ENCODE measurements at regions not wholly inside any gene's neighbourhood (a gene's known extent, or its start where the extent isn't known, plus 50 kb on each side); places are given as distances from the start of the nearest gene placed in this dataset.

- no peaks in the 10 kb centered on the region for H3K9me3 Mint-ChIP-seq
- no peaks in the 10 kb centered on the region for H3K27me3 Mint-ChIP-seq (ENCODE audit: low read depth)
- H3K4me3 Mint-ChIP-seq: no peak overlapping the region
- H3K4ac ChIP-seq (ENCODE audit: low read depth, low read length): no peak overlapping the region
- H3T11ph ChIP-seq (ENCODE audit: low read length): no peak overlapping the region
- H2BK12ac ChIP-seq (ENCODE audit: insufficient read length, low read depth, low read length): no peak overlapping the region
- no peaks in the 10 kb centered on the region for H3K79me2 ChIP-seq (ENCODE audit: insufficient read depth, low read length)
- no peak for TF ChIP-seq CTCF (conservative IDR thresholded peaks at IDR 0.05)
- H2BK20ac ChIP-seq (ENCODE audit: low read depth, low read length, poor library complexity, severe bottlenecking): no peak overlapping the region
- H3K36me3 Mint-ChIP-seq (ENCODE audit: insufficient read depth in 1 of 3, low read depth in 3 of 3): no peaks in the 10 kb centered on the region
- no peaks in the 10 kb centered on the region for H3K4me1 ChIP-seq (ENCODE audit: insufficient read depth, low read length)
- H2BK120ac ChIP-seq (ENCODE audit: low read depth, low read length, poor library complexity, severe bottlenecking): no peak overlapping the region
- no peaks in the 10 kb centered on the region for H3K4me1 Mint-ChIP-seq
- H3K18ac ChIP-seq (ENCODE audit: insufficient read length, low read depth, low read length): no peak overlapping the region
- no peak overlapping the region for H4K91ac ChIP-seq (ENCODE audit: insufficient read length, low read depth, low read length)
- H3K79me1 ChIP-seq (ENCODE audit: insufficient read depth, low read depth, low read length, poor library complexity, severe bottlenecking): no peaks in the 10 kb centered on the region
- H3K9me3 ChIP-seq (ENCODE audit: control insufficient read depth, low read depth, low read length): no peaks in the 10 kb centered on the region
- no peak overlapping the region for H3K23ac ChIP-seq (ENCODE audit: insufficient read length, low read depth, low read length)
- WGBS (ENCODE audit: extremely low coverage, insufficient read length, low lambda C conversion rate): no CpG with 5 or more reads among the region's 6 CpGs
- no peak overlapping the region for H2AK5ac ChIP-seq (ENCODE audit: insufficient read length, low read length)
- no peak overlapping the region for H3K27ac ChIP-seq (ENCODE audit: insufficient read length, low read depth, low read length)
- H3K14ac ChIP-seq (ENCODE audit: insufficient read depth, low read length): no peak overlapping the region
- no peaks in the 10 kb centered on the region for H4K20me1 ChIP-seq (ENCODE audit: control insufficient read depth, insufficient read depth, insufficient read length)
- H3K9ac ChIP-seq (ENCODE audit: extremely low read depth, insufficient read length, low read length): no peak overlapping the region
- DNase-seq: no peak
- no peaks in the 10 kb centered on the region for H3K27me3 ChIP-seq (ENCODE audit: insufficient read depth, low read length)
- no peak overlapping the region for H4K5ac ChIP-seq (ENCODE audit: insufficient read length, low read depth, low read length)
- H3K23me2 ChIP-seq (ENCODE audit: insufficient read length, low read depth, low read length, poor library complexity, severe bottlenecking): no peaks in the 10 kb centered on the region
- no peak overlapping the region for H4K8ac ChIP-seq (replicated peaks; ENCODE audit: insufficient read length, low read depth, low read length)
- H3K4me2 ChIP-seq (ENCODE audit: insufficient read depth, insufficient read length, low read length): no peak overlapping the region
- H2AFZ ChIP-seq (ENCODE audit: low read length): no peak overlapping the region
- H3K56ac ChIP-seq (ENCODE audit: insufficient read length, low read depth, low read length): no peak overlapping the region
- no peak overlapping the region for H2BK15ac ChIP-seq (ENCODE audit: low read depth, low read length)
- H2BK5ac ChIP-seq (ENCODE audit: insufficient read length, low read length): no peak overlapping the region
- H3K27ac Mint-ChIP-seq: no peak overlapping the region
Observed at GRCh38 chr5:29879401-29879800, 1314.1 kb upstream of the CDH6 start.

Data from H9 (cell line).